Chondrocyte (in vitro differentiated cells): ENCODE measurements at regions not wholly inside any gene's neighbourhood (a gene's known extent, or its start where the extent isn't known, plus 50 kb on each side); places are given as distances from the start of the nearest gene placed in this dataset.

Source experiments
- DNase-seq: peaks from one replicate; pipeline ENCODE4 v3.0.0; 2021; ENCODE audit warnings: mixed read lengths, low spot score
- H3K27ac Mint-ChIP-seq: one replicate; pipeline ENCODE4 v1.8.0; 2021; ENCODE audit warnings: mild to moderate bottlenecking, moderate library complexity, mixed read lengths; ENCODE audit not compliant: unreplicated experiment
- H3K27me3 Mint-ChIP-seq: 2 replicates; pipeline ENCODE4 v1.8.0; 2021; ENCODE audit warnings: low read depth, mixed read lengths
- H3K36me3 Mint-ChIP-seq: 2 replicates; pipeline ENCODE4 v1.8.0; 2021; ENCODE audit warnings: low read depth, mixed read lengths
- H3K4me1 Mint-ChIP-seq: 2 replicates; pipeline ENCODE4 v1.8.0; 2021; ENCODE audit warnings: low read depth, mild to moderate bottlenecking, mixed read lengths
- H3K4me3 Mint-ChIP-seq: one replicate; pipeline ENCODE4 v1.8.0; 2021; ENCODE audit warnings: mild to moderate bottlenecking, moderate library complexity, mixed read lengths; ENCODE audit not compliant: unreplicated experiment
- H3K9me3 Mint-ChIP-seq: 2 replicates; pipeline ENCODE4 v1.8.0; 2021; ENCODE audit warnings: low read depth, mixed read lengths
- TF ChIP-seq, protein P1 (sequence below): fragments of 200-600 bp; sonication (generic); IDR thresholded peaks from 2 replicates; pipeline ENCODE4 v1.5.0; 2021; ENCODE audit warnings: antibody characterized with exemption, mild to moderate bottlenecking, moderate library complexity

DNA sequence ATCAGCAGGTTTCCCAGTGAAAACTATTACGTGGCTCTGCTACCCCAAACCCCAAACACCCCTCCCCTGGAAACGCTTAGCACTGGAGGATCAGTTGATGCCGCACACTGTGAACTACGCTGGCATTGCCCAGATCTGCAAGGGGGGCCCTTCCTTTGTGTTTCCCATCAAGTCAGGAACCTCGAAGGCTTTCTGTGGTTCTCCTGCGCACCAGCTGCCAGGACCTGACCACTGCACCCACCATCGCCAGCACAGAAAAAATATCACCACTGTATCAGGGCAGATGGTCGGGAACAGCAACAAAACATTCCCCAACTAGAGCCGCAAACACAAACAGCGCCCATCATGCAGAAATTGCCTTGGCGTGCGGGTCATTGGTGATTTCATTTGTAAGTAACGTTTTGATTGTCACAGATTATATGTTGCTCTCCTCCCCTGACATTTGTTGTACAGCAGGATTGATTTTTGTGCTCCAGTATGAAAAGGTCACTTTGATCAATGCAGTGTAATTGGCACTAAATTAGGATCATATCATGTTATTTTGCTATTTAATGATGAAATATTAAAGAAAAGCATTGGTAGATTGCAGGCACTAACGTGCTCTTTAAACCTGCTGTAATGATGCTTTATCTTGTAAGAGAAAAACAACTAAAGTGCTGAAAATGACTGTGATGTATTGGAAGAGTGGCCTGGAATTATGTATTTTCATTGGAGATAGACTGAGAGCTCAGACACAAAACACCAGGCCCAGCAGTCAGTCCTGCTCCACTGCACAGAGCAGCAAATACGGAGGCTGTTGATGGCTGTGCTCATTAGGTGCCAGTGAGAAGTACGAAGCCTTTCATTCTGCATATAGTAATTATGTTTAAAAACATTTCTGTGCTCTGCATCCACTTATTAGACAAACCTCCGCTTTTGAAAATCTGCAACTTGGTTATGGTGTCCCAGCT lies 833.2 kb upstream of the SALL3 start:
- no peak overlapping the region for H3K4me3 Mint-ChIP-seq
- no peaks in the 10 kb centered on the region for H3K36me3 Mint-ChIP-seq
- H3K4me1 Mint-ChIP-seq, result no peaks in the 10 kb centered on the region
- DNase-seq, result no peak
- H3K9me3 Mint-ChIP-seq, result peaks cover 20% of the 10 kb centered on the region
- no peak overlapping the region for H3K27ac Mint-ChIP-seq
- H3K27me3 Mint-ChIP-seq, result no peaks in the 10 kb centered on the region
- TF ChIP-seq, protein P1, sequence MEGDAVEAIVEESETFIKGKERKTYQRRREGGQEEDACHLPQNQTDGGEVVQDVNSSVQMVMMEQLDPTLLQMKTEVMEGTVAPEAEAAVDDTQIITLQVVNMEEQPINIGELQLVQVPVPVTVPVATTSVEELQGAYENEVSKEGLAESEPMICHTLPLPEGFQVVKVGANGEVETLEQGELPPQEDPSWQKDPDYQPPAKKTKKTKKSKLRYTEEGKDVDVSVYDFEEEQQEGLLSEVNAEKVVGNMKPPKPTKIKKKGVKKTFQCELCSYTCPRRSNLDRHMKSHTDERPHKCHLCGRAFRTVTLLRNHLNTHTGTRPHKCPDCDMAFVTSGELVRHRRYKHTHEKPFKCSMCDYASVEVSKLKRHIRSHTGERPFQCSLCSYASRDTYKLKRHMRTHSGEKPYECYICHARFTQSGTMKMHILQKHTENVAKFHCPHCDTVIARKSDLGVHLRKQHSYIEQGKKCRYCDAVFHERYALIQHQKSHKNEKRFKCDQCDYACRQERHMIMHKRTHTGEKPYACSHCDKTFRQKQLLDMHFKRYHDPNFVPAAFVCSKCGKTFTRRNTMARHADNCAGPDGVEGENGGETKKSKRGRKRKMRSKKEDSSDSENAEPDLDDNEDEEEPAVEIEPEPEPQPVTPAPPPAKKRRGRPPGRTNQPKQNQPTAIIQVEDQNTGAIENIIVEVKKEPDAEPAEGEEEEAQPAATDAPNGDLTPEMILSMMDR, result no peak

DNA sequence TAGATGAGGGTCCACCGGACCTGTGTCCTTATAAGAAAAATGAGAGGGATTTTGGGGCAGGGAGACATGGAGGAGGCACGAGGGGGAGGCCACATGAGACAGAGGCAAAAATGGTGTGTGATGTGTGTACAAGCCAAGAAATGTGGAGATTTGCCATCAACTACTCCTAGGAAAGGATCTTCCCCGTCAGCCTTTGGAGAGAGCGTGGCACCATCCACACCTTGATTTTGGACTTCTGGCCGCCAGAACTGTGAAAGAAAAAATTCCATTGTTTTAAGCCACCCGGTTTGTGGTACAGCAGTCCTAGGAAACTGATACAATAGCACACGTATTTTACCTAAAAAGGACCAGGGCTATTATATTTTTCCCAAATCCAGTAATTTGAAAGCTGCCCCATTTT lies 829.0 kb upstream of the SALL3 start:
- Mint-ChIP-seq H3K36me3 (no peaks in the 10 kb centered on the region), H3K27me3 (no peaks in the 10 kb centered on the region), H3K4me1 (no peaks in the 10 kb centered on the region), H3K27ac (no peak overlapping the region), H3K9me3 (peaks cover 24% of the 10 kb centered on the region), H3K4me3 (no peak overlapping the region)
- TF ChIP-seq, protein P1, result no peak
- DNase-seq, result no peak

DNA sequence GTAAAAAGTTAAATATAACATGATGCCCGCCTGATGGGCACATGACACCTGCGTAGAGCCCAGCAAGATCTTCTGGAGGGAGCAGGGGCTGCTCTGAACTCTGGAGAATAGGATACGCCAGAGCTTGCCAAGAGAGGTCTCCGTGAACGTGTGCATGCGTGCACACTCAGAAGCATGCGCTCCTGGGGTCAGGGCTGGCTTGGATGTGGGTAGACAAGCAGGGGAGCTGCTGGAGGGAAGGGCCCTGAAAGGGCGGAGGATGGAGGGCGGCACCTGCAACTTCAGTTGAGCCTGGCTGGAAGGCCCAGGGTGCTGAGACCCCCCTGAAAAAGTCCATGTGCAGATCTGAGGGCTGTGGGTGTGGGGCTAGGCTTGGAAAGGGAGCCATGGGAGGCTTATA lies 828.4 kb upstream of the SALL3 start:
- Mint-ChIP-seq H3K4me1 (no peaks in the 10 kb centered on the region), H3K36me3 (no peaks in the 10 kb centered on the region), H3K4me3 (no peak overlapping the region), H3K27me3 (no peaks in the 10 kb centered on the region), H3K27ac (no peak overlapping the region), H3K9me3 (peaks cover 24% of the 10 kb centered on the region)
- TF ChIP-seq, protein P1, result no peak
- DNase-seq, result peak; percentile 68

DNA sequence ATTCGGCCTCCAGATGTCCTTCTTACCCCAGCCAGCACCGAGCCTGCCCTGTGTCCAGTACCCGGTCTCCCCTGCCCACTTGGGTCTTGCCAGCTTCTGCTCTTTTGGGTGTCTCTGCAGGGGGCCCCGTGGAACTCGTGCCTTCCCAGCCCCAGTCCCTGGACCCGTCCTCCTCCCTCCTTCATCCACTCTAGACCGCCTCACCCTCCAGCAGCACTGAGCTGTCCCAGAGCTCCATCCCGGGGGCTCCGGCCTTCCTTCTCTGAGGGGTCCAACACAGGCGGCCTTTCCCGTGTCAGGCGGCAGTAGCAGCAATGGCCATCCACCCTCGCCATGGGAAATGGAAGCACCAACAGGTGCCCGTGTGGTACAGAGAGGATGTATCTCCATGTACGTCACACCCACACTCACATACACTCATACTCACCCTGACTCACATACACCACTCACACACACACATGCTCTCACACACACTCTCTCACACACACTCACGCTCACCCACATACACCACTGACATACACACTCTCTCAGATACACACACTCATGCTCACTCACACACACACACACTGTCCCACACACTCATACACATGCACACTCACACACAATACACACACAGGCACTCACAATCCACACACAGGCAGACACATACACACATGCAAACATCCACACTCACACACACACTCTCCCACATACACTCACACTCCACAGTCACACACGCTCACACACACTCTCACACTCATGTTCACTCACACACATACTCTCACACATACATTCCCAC lies 827.5 kb upstream of the SALL3 start:
- DNase-seq, result peak; percentile 92
- Mint-ChIP-seq H3K9me3 (peaks cover 24% of the 10 kb centered on the region), H3K27ac (no peak overlapping the region), H3K27me3 (no peaks in the 10 kb centered on the region), H3K4me3 (no peak overlapping the region), H3K36me3 (no peaks in the 10 kb centered on the region), H3K4me1 (no peaks in the 10 kb centered on the region)
- TF ChIP-seq, protein P1, result no peak

DNA sequence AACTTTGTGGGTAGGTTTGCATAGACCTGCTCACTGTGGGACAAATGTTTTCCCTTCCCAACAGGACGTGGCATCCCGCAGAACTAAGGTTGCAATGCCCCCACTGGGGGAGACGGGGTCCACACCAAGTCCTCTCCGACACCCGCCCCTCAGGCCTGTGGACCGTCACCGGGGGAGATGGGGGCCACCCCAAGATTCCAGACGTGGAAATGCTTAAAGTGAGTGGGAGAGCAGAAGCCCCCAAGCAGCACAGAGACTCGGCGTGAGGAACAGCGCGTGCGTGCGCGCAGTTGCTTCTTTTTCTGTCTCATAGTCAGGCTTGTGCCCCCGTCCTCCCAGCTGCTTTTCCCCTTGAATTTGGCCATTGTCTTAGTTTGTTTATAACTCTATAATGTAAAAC lies 826.3 kb upstream of the SALL3 start:
- Mint-ChIP-seq H3K27ac (no peak overlapping the region), H3K9me3 (peaks cover 22% of the 10 kb centered on the region), H3K36me3 (no peaks in the 10 kb centered on the region), H3K27me3 (no peaks in the 10 kb centered on the region), H3K4me1 (no peaks in the 10 kb centered on the region), H3K4me3 (no peak overlapping the region)
- TF ChIP-seq, protein P1, result no peak
- peak; percentile 65 for DNase-seq
